K562 (cell line): ENCODE measurements at regions not wholly inside any gene's neighbourhood (a gene's known extent, or its start where the extent isn't known, plus 50 kb on each side); places are given as distances from the start of the nearest gene placed in this dataset.

Source experiments
- ATAC-seq: fragments of 200-7000 bp; cut with Tn5 transposase; 3 replicates; pipeline ENCODE4 v1.9.1; 2020; ENCODE audit warnings: moderate library complexity
- BruUV-seq: library from RNA; stranded (reverse); fragments of 400-500 nt; replicated peaks from 2 replicates; lab custom pipeline; 2021; lab: Mats Ljungman, UMichigan
- CTCF ChIA-PET: fragments of 300-600 bp; formaldehyde crosslinking; extraction: SDS; loops from one replicate; lab custom pipeline; 2021; ENCODE audit warnings: low intra/inter-chr PET ratio; lab: Yijun Ruan, JAX
- POLR2A ChIA-PET: fragments of 300-600, 350-650 bp; sonication (Branson Sonifier 250); formaldehyde crosslinking; extraction: SDS; loops from one replicate; lab custom pipeline; 2021; ENCODE audit warnings: antibody characterized with exemption, inconsistent platforms; lab: Yijun Ruan, JAX
- DNase-seq, 4 experiments: peaks; one replicate each; pipeline versions ENCODE4 v3.0.0 to v3.0.0-alpha.2; 2011 to 2018; ENCODE audit warnings: low spot score in 3 of 4, mixed read lengths in 3 of 4; ENCODE audit errors: extremely low read depth in 1 of 4
- FAIRE-seq: peaks from 2 replicates; lab custom pipeline; 2011; peaks lifted over from hg19 to GRCh38; lab: Jason Lieb, UNC
- H2AFZ ChIP-seq: 2 replicates; pipeline ENCODE4 v1.6.0; 2011; ENCODE audit warnings: low read depth, low read length, control low read depth, inconsistent platforms
- H3K27ac ChIP-seq: fragments of 200-600 bp; 3 replicates; pipeline ENCODE4 v1.8.0; 2011; ENCODE audit warnings: low read depth, mild to moderate bottlenecking, control low read depth, inconsistent platforms, low read length, moderate library complexity, mixed read lengths; ENCODE audit errors: extremely low read depth
- H3K27me3 ChIP-seq, 2 experiments: fragments of 300-600 bp in 1 of 2; 2 replicates in 1 of 2; 3 replicates in 1 of 2; pipeline versions ENCODE4 v1.6.0 to v1.8.0; 2011; ENCODE audit warnings: inconsistent platforms in 2 of 2, low read length in 2 of 2, mild to moderate bottlenecking in 1 of 2, mixed read lengths in 1 of 2, moderate library complexity in 1 of 2; ENCODE audit not compliant: control insufficient read depth in 2 of 2, insufficient read depth in 2 of 2
- H3K36me3 ChIP-seq: fragments of 300-600 bp; 3 replicates; pipeline ENCODE4 v1.8.0; 2011; ENCODE audit warnings: mild to moderate bottlenecking, low read length, inconsistent platforms; ENCODE audit not compliant: control insufficient read depth, insufficient read depth
- H3K4me1 ChIP-seq, 2 experiments: fragments of 200-600 bp in 1 of 2; replicated peaks in 1 of 2; 2 replicates in 1 of 2; 3 replicates in 1 of 2; pipeline versions ENCODE4 v1.5.1 to v1.8.0; 2011; ENCODE audit warnings: inconsistent platforms in 2 of 2, low read length in 2 of 2, mild to moderate bottlenecking in 1 of 2, mixed read lengths in 1 of 2, moderate library complexity in 1 of 2; ENCODE audit not compliant: control insufficient read depth in 2 of 2, insufficient read depth in 2 of 2
- H3K4me2 ChIP-seq: 2 replicates; pipeline ENCODE4 v1.6.1; 2011; ENCODE audit warnings: low read length, control low read depth, inconsistent platforms, mixed read lengths; ENCODE audit not compliant: insufficient read depth
- H3K4me3 ChIP-seq: fragments of 200-600 bp; sonication (generic), shearing (Covaris generic); 2 replicates; pipeline ENCODE4 v1.5.1; 2016; ENCODE audit warnings: control low read depth, inconsistent platforms
- H3K79me2 ChIP-seq: fragments of 200-600 bp; 3 replicates; pipeline ENCODE4 v1.8.0; 2011; ENCODE audit warnings: low read length, inconsistent platforms; ENCODE audit not compliant: control insufficient read depth, insufficient read depth
- H3K9ac ChIP-seq, 2 experiments: 2 replicates each; pipeline versions ENCODE4 v1.6.0 to v1.6.1; 2011; ENCODE audit warnings: low read depth in 2 of 2, low read length in 2 of 2, control low read depth in 1 of 2, inconsistent platforms in 1 of 2, mild to moderate bottlenecking in 1 of 2, mixed read lengths in 1 of 2; ENCODE audit not compliant: insufficient read depth in 1 of 2
- H3K9me1 ChIP-seq: one replicate; pipeline ENCODE4 v1.6.0; 2011; ENCODE audit warnings: inconsistent platforms, mild to moderate bottlenecking, low read length, moderate library complexity; ENCODE audit not compliant: control insufficient read depth, insufficient read depth
- H3K9me3 ChIP-seq: replicated peaks from 2 replicates; pipeline ENCODE4 v1.5.1; 2011; ENCODE audit warnings: low read depth, low read length, inconsistent platforms; ENCODE audit not compliant: control insufficient read depth, insufficient read depth
- H4K20me1 ChIP-seq: replicated peaks from 2 replicates; pipeline ENCODE4 v1.6.1; 2011; ENCODE audit warnings: low read length, inconsistent platforms, mixed read lengths; ENCODE audit not compliant: control insufficient read depth, insufficient read depth
- BMI1 ChIP-seq: fragments of 150-350 bp; IDR thresholded peaks from 2 replicates; pipeline ENCODE4 v1.6.1; 2014; ENCODE audit warnings: low read length
- C11orf30 ChIP-seq: fragments of 450-650 bp; IDR thresholded peaks from 2 replicates; pipeline ENCODE4 v1.6.1; 2016; ENCODE audit warnings: low read depth, mild to moderate bottlenecking
- FOXA3 ChIP-seq, 2 experiments: fragments of 450-650 bp in 1 of 2; sonication (generic) in 1 of 2; formaldehyde crosslinking; IDR thresholded peaks in 1 of 2; conservative IDR thresholded peaks in 1 of 2; 2 replicates each; pipeline versions ENCODE4 v1.4.0 to v1.8.0; 2020 to 2022; ENCODE audit warnings: mild to moderate bottlenecking in 2 of 2, missing genetic modification reagents in 1 of 2
- FOXM1 ChIP-seq, 2 experiments: fragments of 450-650 bp in 1 of 2; sonication (generic) in 1 of 2; formaldehyde crosslinking in 1 of 2; IDR thresholded peaks; 2 replicates each; pipeline versions ENCODE4 v1.6.1 to v1.9.0; 2017 to 2022; ENCODE audit warnings: low read depth in 2 of 2, mild to moderate bottlenecking in 2 of 2, missing genetic modification reagents in 1 of 2, moderate library complexity in 1 of 2
- GATAD2A ChIP-seq: fragments of 450-650 bp; IDR thresholded peaks from 2 replicates; pipeline ENCODE4 v1.6.1; 2017
- HCFC1 ChIP-seq: IDR thresholded peaks from 2 replicates; pipeline ENCODE4 v1.6.1; 2012; ENCODE audit warnings: low read depth, low read length, improper control_type of control experiment
- IFI16 ChIP-seq: fragments of 250-450 bp; sonication (Bioruptor Pico); IDR thresholded peaks from 2 replicates; pipeline ENCODE4 v2.1.2; 2022; ENCODE audit warnings: mild to moderate bottlenecking, inconsistent platforms
- PCBP1 ChIP-seq: fragments of 200-400 bp; formaldehyde crosslinking; IDR thresholded peaks from 2 replicates; pipeline ENCODE4 v1.6.1; 2018; ENCODE audit warnings: mild to moderate bottlenecking, low read depth, low read length; ENCODE audit not compliant: poor library complexity, severe bottlenecking
- RBM22 ChIP-seq: fragments of 200-400 bp; formaldehyde crosslinking; IDR thresholded peaks from 2 replicates; pipeline ENCODE4 v1.6.1; 2018; ENCODE audit warnings: low read length, low read depth; ENCODE audit not compliant: poor library complexity, severe bottlenecking
- RFX1 ChIP-seq: fragments of 450-650 bp; IDR thresholded peaks from 2 replicates; pipeline ENCODE4 v1.6.1; 2016; ENCODE audit warnings: mild to moderate bottlenecking, moderate library complexity
- TCF7L2 ChIP-seq: fragments of 150-350 bp; IDR thresholded peaks from 2 replicates; pipeline ENCODE4 v1.6.1; 2016; ENCODE audit warnings: low read depth, mild to moderate bottlenecking, low read length, moderate library complexity
- XRCC4 ChIP-seq: IDR thresholded peaks from one replicate; pipeline ENCODE4 v1.6.1; 2011; ENCODE audit not compliant: insufficient read depth, insufficient read length; ENCODE audit errors: extremely low read depth
- ZNF12 ChIP-seq: sonication (generic); formaldehyde crosslinking; IDR thresholded peaks from 2 replicates; pipeline ENCODE4 v1.4.0; 2020; ENCODE audit warnings: mild to moderate bottlenecking, missing genetic modification reagents
- ZNF699 ChIP-seq: fragments of 250-450 bp; sonication (Bioruptor Pico); IDR thresholded peaks from 2 replicates; pipeline ENCODE4 v1.8.0; 2021; ENCODE audit warnings: mild to moderate bottlenecking, moderate library complexity; ENCODE audit not compliant: insufficient replicate concordance
- WGBS: fragments of 100-300 bp; shearing (Covaris generic); methylation state at CpG from one replicate; pipeline ENCODE4 v1.1.6; 2016; ENCODE audit warnings: low coverage, mixed read lengths; ENCODE audit not compliant: insufficient coverage; ENCODE audit errors: missing lambda C conversion rate; 5-methylcytosine and 5-hydroxymethylcytosine counted together
- in situ Hi-C: fragments of 300-500 bp; cut with MboI; formaldehyde crosslinking; loops from 4 replicates; pipeline ENCODE4 v1.15.0; 2018; ENCODE audit warnings: inconsistent platforms, mixed read lengths
- intact Hi-C: fragments of 100-400 bp; cut with micrococcal nuclease; formaldehyde crosslinking; loops from 2 replicates; pipeline ENCODE4 v1.14.2; 2022
- TF ChIP-seq, protein P1 (sequence below): sonication (generic); formaldehyde crosslinking; IDR thresholded peaks from 2 replicates; pipeline ENCODE4 v1.4.0; 2020; ENCODE audit warnings: mild to moderate bottlenecking, missing genetic modification reagents
- TF ChIP-seq, protein P2 (sequence below): fragments of 250-450 bp; sonication (Bioruptor Pico); IDR thresholded peaks from 2 replicates; pipeline ENCODE4 v1.5.0; 2022; ENCODE audit warnings: mild to moderate bottlenecking

DNA sequence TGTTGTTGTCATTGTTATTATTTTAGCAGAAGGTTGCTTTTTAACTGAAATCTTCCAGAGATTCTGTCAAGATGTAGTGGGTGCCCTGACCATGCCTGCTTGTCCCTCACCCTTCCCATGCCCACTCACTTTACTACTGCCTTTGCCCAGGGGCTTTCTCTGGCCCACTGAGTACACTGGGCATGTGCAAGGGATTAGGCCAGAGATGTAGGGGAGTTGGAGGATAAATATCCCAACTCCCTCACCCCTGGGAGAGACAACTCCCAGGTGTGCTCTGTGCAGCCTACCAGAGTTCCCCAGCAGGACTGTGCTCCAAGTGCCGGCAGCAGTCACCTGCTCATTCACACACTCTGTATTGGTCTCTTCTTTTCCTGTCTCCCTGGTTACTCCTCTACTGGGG is 559.1 kb downstream of the MIAT start:
- intact Hi-C loops (no loop called here), in situ Hi-C loops (no loop called here)
- no peak overlapping the region for H3K27ac ChIP-seq
- ChIA-PET POLR2A (no interaction called here), CTCF (no interaction called here)
- BruUV-seq: no TSS peak
- ATAC-seq: no peak
- H3K9ac ChIP-seq: no peak overlapping the region
- DNase-seq: no peak
- H3K4me3 ChIP-seq: no peak overlapping the region
- H2AFZ ChIP-seq: no peak overlapping the region
- H3K27me3 ChIP-seq: 0 out of 5 replicates have a peak, but pooled peaks cover 0 to 8% of the 10 kb centered on the region in 2 experiments
- no CpG with 5 or more reads among the region's 1 CpG for WGBS
- no peaks in the 10 kb centered on the region; the same call in 1 of the 2 replicates for H4K20me1 ChIP-seq
- no peaks in the 10 kb centered on the region for H3K36me3 ChIP-seq
- H3K9me1 ChIP-seq: no peaks in the 10 kb centered on the region
- no peaks in the 10 kb centered on the region for H3K79me2 ChIP-seq
- H3K4me2 ChIP-seq: no peak overlapping the region
- no peaks in the 10 kb centered on the region for H3K9me3 ChIP-seq
- TF ChIP-seq C11orf30 (no peak), ZNF12 (CRISPR knock-in tag) (no peak), GATAD2A (no peak), FOXM1 (IDR thresholded peaks at IDR 0.05; ENCODE audit: low read depth) (no peak), FOXM1 (CRISPR knock-in tag; IDR thresholded peaks at IDR 0.05; ENCODE audit: low read depth) (no peak), FOXA3 (CRISPR knock-in tag; conservative IDR thresholded peaks at IDR 0.05 in 1 of 2, IDR thresholded peaks at IDR 0.05 in 1 of 2) (no peak), ZNF699 (CRISPR knock-in tag) (no peak), IFI16 (CRISPR knock-in tag) (no peak), RBM22 (no peak), XRCC4 (no peak), BMI1 (no peak), HCFC1 (no peak), RFX1 (no peak), TCF7L2 (no peak), PCBP1 (no peak)
- TF ChIP-seq, protein P1, sequence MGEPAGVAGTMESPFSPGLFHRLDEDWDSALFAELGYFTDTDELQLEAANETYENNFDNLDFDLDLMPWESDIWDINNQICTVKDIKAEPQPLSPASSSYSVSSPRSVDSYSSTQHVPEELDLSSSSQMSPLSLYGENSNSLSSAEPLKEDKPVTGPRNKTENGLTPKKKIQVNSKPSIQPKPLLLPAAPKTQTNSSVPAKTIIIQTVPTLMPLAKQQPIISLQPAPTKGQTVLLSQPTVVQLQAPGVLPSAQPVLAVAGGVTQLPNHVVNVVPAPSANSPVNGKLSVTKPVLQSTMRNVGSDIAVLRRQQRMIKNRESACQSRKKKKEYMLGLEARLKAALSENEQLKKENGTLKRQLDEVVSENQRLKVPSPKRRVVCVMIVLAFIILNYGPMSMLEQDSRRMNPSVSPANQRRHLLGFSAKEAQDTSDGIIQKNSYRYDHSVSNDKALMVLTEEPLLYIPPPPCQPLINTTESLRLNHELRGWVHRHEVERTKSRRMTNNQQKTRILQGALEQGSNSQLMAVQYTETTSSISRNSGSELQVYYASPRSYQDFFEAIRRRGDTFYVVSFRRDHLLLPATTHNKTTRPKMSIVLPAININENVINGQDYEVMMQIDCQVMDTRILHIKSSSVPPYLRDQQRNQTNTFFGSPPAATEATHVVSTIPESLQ (CRISPR knock-in tag): no peak
- TF ChIP-seq, protein P2, sequence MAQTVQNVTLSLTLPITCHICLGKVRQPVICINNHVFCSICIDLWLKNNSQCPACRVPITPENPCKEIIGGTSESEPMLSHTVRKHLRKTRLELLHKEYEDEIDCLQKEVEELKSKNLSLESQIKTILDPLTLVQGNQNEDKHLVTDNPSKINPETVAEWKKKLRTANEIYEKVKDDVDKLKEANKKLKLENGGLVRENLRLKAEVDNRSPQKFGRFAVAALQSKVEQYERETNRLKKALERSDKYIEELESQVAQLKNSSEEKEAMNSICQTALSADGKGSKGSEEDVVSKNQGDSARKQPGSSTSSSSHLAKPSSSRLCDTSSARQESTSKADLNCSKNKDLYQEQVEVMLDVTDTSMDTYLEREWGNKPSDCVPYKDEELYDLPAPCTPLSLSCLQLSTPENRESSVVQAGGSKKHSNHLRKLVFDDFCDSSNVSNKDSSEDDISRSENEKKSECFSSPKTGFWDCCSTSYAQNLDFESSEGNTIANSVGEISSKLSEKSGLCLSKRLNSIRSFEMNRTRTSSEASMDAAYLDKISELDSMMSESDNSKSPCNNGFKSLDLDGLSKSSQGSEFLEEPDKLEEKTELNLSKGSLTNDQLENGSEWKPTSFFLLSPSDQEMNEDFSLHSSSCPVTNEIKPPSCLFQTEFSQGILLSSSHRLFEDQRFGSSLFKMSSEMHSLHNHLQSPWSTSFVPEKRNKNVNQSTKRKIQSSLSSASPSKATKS (CRISPR knock-in tag): no peak
- no peaks in the 10 kb centered on the region for H3K4me1 ChIP-seq
- no peak for FAIRE-seq
